ENCODE measurements at regions not wholly inside any gene's neighbourhood (a gene's known extent, or its start where the extent isn't known, plus 50 kb on each side); places are given as distances from the start of the nearest gene placed in this dataset.

- no peak for DNase-seq (ENCODE audit: low read depth in 2 of 2)
Observed at GRCh38 chrX:39848243-39848642, 249.5 kb downstream of the BCOR start.

GRCh38 chrX:39848900-39849299, 248.9 kb downstream of the BCOR start:
- DNase-seq (ENCODE audit: low read depth in 2 of 2) = peak; percentile 62 to 64

GRCh38 chrX:39850209-39850608, 247.5 kb downstream of the BCOR start:
- no peak for DNase-seq (ENCODE audit: low read depth in 2 of 2)

- DNase-seq (ENCODE audit: low read depth in 2 of 2) = peak; percentile 61 to 68
Observed at GRCh38 chrX:39850630-39851152, 247.1 kb downstream of the BCOR start.

GRCh38 chrX:39851745-39852455, 245.9 kb downstream of the BCOR start:
- no peak for DNase-seq (ENCODE audit: low read depth in 2 of 2)

- DNase-seq (ENCODE audit: low read depth in 2 of 2) = no peak
Observed at GRCh38 chrX:39852491-39852890, 245.3 kb downstream of the BCOR start.

GRCh38 chrX:39853417-39854030, 244.2 kb downstream of the BCOR start:
- no peak for DNase-seq (ENCODE audit: low read depth in 2 of 2)

GRCh38 chrX:39854772-39855747, 242.7 kb downstream of the BCOR start:
- DNase-seq (ENCODE audit: low read depth in 2 of 2) = no peak

- DNase-seq (ENCODE audit: low read depth in 2 of 2) = no peak
Observed at GRCh38 chrX:39855748-39856129, 242.0 kb downstream of the BCOR start.

GRCh38 chrX:39856472-39857121, 241.2 kb downstream of the BCOR start:
- no peak for DNase-seq (ENCODE audit: low read depth in 2 of 2)

GRCh38 chrX:39857780-39858179, 240.0 kb downstream of the BCOR start:
- no peak for DNase-seq (ENCODE audit: low read depth in 2 of 2)

GRCh38 chrX:39859991-39860861, 237.5 kb downstream of the BCOR start:
- DNase-seq (ENCODE audit: low read depth in 2 of 2) = no peak

GRCh38 chrX:39862963-39863362, 234.8 kb downstream of the BCOR start:
- DNase-seq (ENCODE audit: low read depth in 2 of 2) = no peak

GRCh38 chrX:39866229-39866628, 231.5 kb downstream of the BCOR start:
- no peak for DNase-seq (ENCODE audit: low read depth in 2 of 2)

GRCh38 chrX:39869846-39870601, 227.7 kb downstream of the BCOR start:
- DNase-seq (ENCODE audit: low read depth in 2 of 2) = no peak

GRCh38 chrX:39871648-39872047, 226.1 kb downstream of the BCOR start:
- DNase-seq (ENCODE audit: low read depth in 2 of 2) = no peak

GRCh38 chrX:39873117-39873516, 224.6 kb downstream of the BCOR start:
- no peak for DNase-seq (ENCODE audit: low read depth in 2 of 2)

- DNase-seq (ENCODE audit: low read depth in 2 of 2) = no peak
Observed at GRCh38 chrX:39874202-39874816, 223.4 kb downstream of the BCOR start.

- no peak for DNase-seq (ENCODE audit: low read depth in 2 of 2)
Observed at GRCh38 chrX:39875834-39876628, 221.7 kb downstream of the BCOR start.

Data from fibroblast of skin of left quadriceps (primary cell).